ENCODE measurements at regions not wholly inside any gene's neighbourhood (a gene's known extent, or its start where the extent isn't known, plus 50 kb on each side); places are given as distances from the start of the nearest gene placed in this dataset.

- intact Hi-C loops (cut with micrococcal nuclease) = no loop called here
- TF ChIP-seq MAFK (IDR thresholded peaks at IDR 0.05; ENCODE audit: low read depth, low read length) (no peak), CEBPB (IDR thresholded peaks at IDR 0.05; ENCODE audit: low read depth, low read length) (no peak), RCOR1 (IDR thresholded peaks at IDR 0.05; ENCODE audit: insufficient replicate concordance, low read length) (no peak), MXI1 (IDR thresholded peaks at IDR 0.05; ENCODE audit: borderline replicate concordance, low read depth, low read length) (no peak)
- Histone ChIP-seq H3K4me3 (ENCODE audit: insufficient read depth, low read depth, low read length) (no peak overlapping the region), H2AK9ac (replicated peaks; ENCODE audit: low read depth, low read length, poor library complexity) (no peak overlapping the region), H3K4me1 (ENCODE audit: control insufficient read depth, insufficient read depth, low read length) (no peaks in the 10 kb centered on the region), H3K9ac (ENCODE audit: low read depth, low read length) (no peak overlapping the region), H3K18ac (ENCODE audit: low read depth, low read length) (no peak overlapping the region), H2BK20ac (ENCODE audit: low read depth, low read length) (no peak overlapping the region), H3K23ac (ENCODE audit: low read depth, low read length) (no peak overlapping the region), H4K5ac (ENCODE audit: low read depth, low read length) (no peak overlapping the region), H2BK120ac (ENCODE audit: low read depth, low read length) (no peak overlapping the region), H3K79me1 (ENCODE audit: low read depth in 1 of 2, low read length in 2 of 2) (no peaks in the 10 kb centered on the region), H2AK5ac (ENCODE audit: low read depth, low read length) (no peak overlapping the region), H3K4me2 (ENCODE audit: low read depth, low read length) (no peak overlapping the region), H2AFZ (replicated peaks; ENCODE audit: low read length, poor library complexity) (no peak overlapping the region), H2BK5ac (ENCODE audit: low read depth, low read length, poor library complexity, severe bottlenecking) (no peak overlapping the region), H4K91ac (ENCODE audit: insufficient read depth, low read depth, low read length) (no peak overlapping the region), H4K20me1 (ENCODE audit: insufficient read depth, low read length) (no peaks in the 10 kb centered on the region), H3K9me3 (ENCODE audit: control insufficient read depth, insufficient read depth, low read length) (peaks cover 4% of the 10 kb centered on the region), H3K56ac (ENCODE audit: extremely low read depth, insufficient read depth, low read length) (no peak overlapping the region), H3K9me1 (ENCODE audit: insufficient read depth, low read length) (no peaks in the 10 kb centered on the region), H3K27me3 (ENCODE audit: control insufficient read depth, insufficient read depth, low read length) (no peaks in the 10 kb centered on the region), H2BK15ac (ENCODE audit: low read depth, low read length) (no peak overlapping the region), H3K4ac (ENCODE audit: low read depth, low read length) (no peak overlapping the region), H3K14ac (replicated peaks; ENCODE audit: low read depth, low read length) (no peak overlapping the region), H3K27ac (ENCODE audit: insufficient read depth, low read length) (no peak overlapping the region), H3K36me3 (ENCODE audit: control insufficient read depth, insufficient read depth, low read length) (no peaks in the 10 kb centered on the region), H4K8ac (ENCODE audit: low read depth in 2 of 2, low read length in 2 of 2) (no peak overlapping the region)
- ChIA-PET CTCF (no interaction called here), POLR2A (ENCODE audit: unreplicated experiment) (no interaction called here)
- ATAC-seq (ENCODE audit: low read depth) (no peak), DNase-seq (no peak)
- 78% methylated on average over 4 of the region's 6 CpGs; no CpG with 5 or more reads in 1 of the 2 experiments for WGBS, 2 experiments (ENCODE audit: extremely low coverage in 2 of 2, insufficient read length in 1 of 2)
- dilution Hi-C loops (cut with HindIII; ENCODE audit: low sequenced_read_pairs, unreplicated experiment) = no loop called here
- no TSS peak for BruUV-seq (replicated peaks)
- in situ Hi-C loops (cut with MboI; ENCODE audit: low sequenced_read_pairs) = no loop called here
These were observed 558.3 kb downstream of the KCNJ3 start for GRCh38 chr2:155256803-155257202.

All from IMR-90 (cell line).